Endothelial cell (in vitro differentiated cells): ENCODE measurements at regions not wholly inside any gene's neighbourhood (a gene's known extent, or its start where the extent isn't known, plus 50 kb on each side); places are given as distances from the start of the nearest gene placed in this dataset.

ENCODE experiments used
- DNase-seq: peaks from one replicate; pipeline ENCODE4 v3.0.0; 2021; ENCODE audit warnings: low spot score
- H3K27ac Mint-ChIP-seq: one replicate; pipeline ENCODE4 v1.8.0; 2021; ENCODE audit warnings: mixed read lengths, inconsistent platforms; ENCODE audit not compliant: unreplicated experiment
- H3K27me3 Mint-ChIP-seq: one replicate; pipeline ENCODE4 v1.8.0; 2021; ENCODE audit warnings: mild to moderate bottlenecking, moderate library complexity, mixed read lengths, inconsistent platforms; ENCODE audit not compliant: unreplicated experiment
- H3K36me3 Mint-ChIP-seq: one replicate; pipeline ENCODE4 v1.8.0; 2021; ENCODE audit warnings: mild to moderate bottlenecking, low read depth, mixed read lengths, inconsistent platforms; ENCODE audit not compliant: unreplicated experiment
- H3K4me1 Mint-ChIP-seq: one replicate; pipeline ENCODE4 v1.8.0; 2021; ENCODE audit warnings: mild to moderate bottlenecking, mixed read lengths, inconsistent platforms; ENCODE audit not compliant: unreplicated experiment
- H3K4me3 Mint-ChIP-seq: one replicate; pipeline ENCODE4 v1.8.0; 2021; ENCODE audit warnings: mild to moderate bottlenecking, mixed read lengths, inconsistent platforms; ENCODE audit not compliant: unreplicated experiment
- H3K9me3 Mint-ChIP-seq: one replicate; pipeline ENCODE4 v1.8.0; 2021; ENCODE audit warnings: mixed read lengths, inconsistent platforms; ENCODE audit not compliant: unreplicated experiment
- CTCF ChIP-seq: fragments of 200-600 bp; sonication (generic); IDR thresholded peaks from one replicate; pipeline ENCODE4 v1.5.0; 2021; ENCODE audit warnings: antibody characterized with exemption; ENCODE audit not compliant: unreplicated experiment

- H3K36me3 Mint-ChIP-seq = no peaks in the 10 kb centered on the region
- peaks cover 5% of the 10 kb centered on the region for H3K4me1 Mint-ChIP-seq
- H3K27me3 Mint-ChIP-seq = peaks cover 2% of the 10 kb centered on the region
- no peaks in the 10 kb centered on the region for H3K9me3 Mint-ChIP-seq
- TF ChIP-seq CTCF = no peak
- DNase-seq = no peak
- no peak overlapping the region for H3K4me3 Mint-ChIP-seq
- no peak overlapping the region for H3K27ac Mint-ChIP-seq
These were observed 180.4 kb upstream of the RASGEF1B start for GRCh38 chr4:81652069-81652478.

- no peaks in the 10 kb centered on the region for H3K9me3 Mint-ChIP-seq
- no peaks in the 10 kb centered on the region for H3K36me3 Mint-ChIP-seq
- H3K27me3 Mint-ChIP-seq = peaks cover 2% of the 10 kb centered on the region
- TF ChIP-seq CTCF = no peak
- no peak overlapping the region for H3K27ac Mint-ChIP-seq
- no peak overlapping the region for H3K4me3 Mint-ChIP-seq
- peaks cover 9% of the 10 kb centered on the region for H3K4me1 Mint-ChIP-seq
- DNase-seq = no peak
These were observed 179.7 kb upstream of the RASGEF1B start for GRCh38 chr4:81651243-81651899.

GRCh38 chr4:81650606-81651242 lies 179.0 kb upstream of the RASGEF1B start:
- no peak for DNase-seq
- peaks cover 12% of the 10 kb centered on the region for H3K4me1 Mint-ChIP-seq
- no peak overlapping the region for H3K4me3 Mint-ChIP-seq
- H3K27me3 Mint-ChIP-seq = peaks cover 2% of the 10 kb centered on the region
- no peaks in the 10 kb centered on the region for H3K9me3 Mint-ChIP-seq
- no peak overlapping the region for H3K27ac Mint-ChIP-seq
- no peaks in the 10 kb centered on the region for H3K36me3 Mint-ChIP-seq
- no peak for TF ChIP-seq CTCF

- Mint-ChIP-seq H3K36me3 (no peaks in the 10 kb centered on the region), H3K4me3 (no peak overlapping the region), H3K27ac (no peak overlapping the region), H3K9me3 (no peaks in the 10 kb centered on the region), H3K4me1 (peaks cover 12% of the 10 kb centered on the region), H3K27me3 (peaks cover 2% of the 10 kb centered on the region)
- TF ChIP-seq CTCF = no peak
- DNase-seq = no peak
These were observed 177.0 kb upstream of the RASGEF1B start for GRCh38 chr4:81648576-81649275.

- DNase-seq = no peak
- peaks cover 12% of the 10 kb centered on the region for H3K4me1 Mint-ChIP-seq
- peaks cover 2% of the 10 kb centered on the region for H3K27me3 Mint-ChIP-seq
- TF ChIP-seq CTCF = no peak
- no peak overlapping the region for H3K27ac Mint-ChIP-seq
- H3K9me3 Mint-ChIP-seq = no peaks in the 10 kb centered on the region
- H3K4me3 Mint-ChIP-seq = no peak overlapping the region
- H3K36me3 Mint-ChIP-seq = no peaks in the 10 kb centered on the region
These were observed 175.7 kb upstream of the RASGEF1B start for GRCh38 chr4:81647388-81647787.
